ENCODE measurements at regions not wholly inside any gene's neighbourhood (a gene's known extent, or its start where the extent isn't known, plus 50 kb on each side); places are given as distances from the start of the nearest gene placed in this dataset.

GRCh38 chr7:57769131-57769530 lies 319.2 kb downstream of the ZNF716 start:
- no peak for TF ChIP-seq CTCF (conservative IDR thresholded peaks at IDR 0.05 in 1 of 2, IDR thresholded peaks at IDR 0.05 in 1 of 2; ENCODE audit: extremely low read depth in 1 of 2, insufficient read depth in 1 of 2, low read depth in 1 of 2, low read length in 2 of 2)
- no peak for TF ChIP-seq EZH2 (IDR thresholded peaks at IDR 0.05; ENCODE audit: borderline replicate concordance, low read length)
